ENCODE measurements at regions not wholly inside any gene's neighbourhood (a gene's known extent, or its start where the extent isn't known, plus 50 kb on each side); places are given as distances from the start of the nearest gene placed in this dataset.

GRCh38 chr14:71363946-71364925, 457.0 kb downstream of the PCNX1 start:
- no peak for DNase-seq

GRCh38 chr14:71365361-71365760, 458.1 kb downstream of the PCNX1 start:
- no peak for DNase-seq

GRCh38 chr14:71366861-71367260, 459.6 kb downstream of the PCNX1 start:
- no peak for DNase-seq

GRCh38 chr14:71371711-71372396, 464.6 kb downstream of the PCNX1 start:
- no peak for DNase-seq

GRCh38 chr14:71372411-71372838, 465.2 kb downstream of the PCNX1 start:
- no peak for DNase-seq

GRCh38 chr14:71373773-71374172, 466.5 kb downstream of the PCNX1 start:
- DNase-seq, result no peak

- no peak for DNase-seq
These were observed 467.7 kb downstream of the PCNX1 start for GRCh38 chr14:71374989-71375388.

- no peak for DNase-seq
These were observed 469.8 kb downstream of the PCNX1 start for GRCh38 chr14:71377099-71377498.

GRCh38 chr14:71380271-71380670, 473.0 kb downstream of the PCNX1 start:
- DNase-seq, result no peak

- DNase-seq, result no peak
These were observed 474.6 kb downstream of the PCNX1 start for GRCh38 chr14:71381814-71382213.

GRCh38 chr14:71382315-71382714, 475.1 kb downstream of the PCNX1 start:
- no peak for DNase-seq

GRCh38 chr14:71383510-71383909, 476.3 kb downstream of the PCNX1 start:
- DNase-seq, result no peak

- DNase-seq, result no peak
These were observed 477.0 kb downstream of the PCNX1 start for GRCh38 chr14:71384007-71384845.

- no peak for DNase-seq
These were observed 480.5 kb downstream of the PCNX1 start for GRCh38 chr14:71387753-71388152.

- no peak for DNase-seq
These were observed 481.1 kb downstream of the PCNX1 start for GRCh38 chr14:71388336-71388735.

- DNase-seq, result no peak
These were observed 481.6 kb downstream of the PCNX1 start for GRCh38 chr14:71388862-71389261.

GRCh38 chr14:71394386-71394785, 487.1 kb downstream of the PCNX1 start:
- no peak for DNase-seq

- DNase-seq, result no peak
These were observed 487.9 kb downstream of the PCNX1 start for GRCh38 chr14:71395151-71395604.

GRCh38 chr14:71395636-71396035, 488.4 kb downstream of the PCNX1 start:
- DNase-seq, result no peak

GRCh38 chr14:71396050-71396677, 488.9 kb downstream of the PCNX1 start:
- DNase-seq, result no peak

- no peak for DNase-seq
These were observed 490.1 kb downstream of the PCNX1 start for GRCh38 chr14:71397371-71397770.

GRCh38 chr14:71398450-71398849, 491.2 kb downstream of the PCNX1 start:
- no peak for DNase-seq

Measured in SHP77 (cell line).